ENCODE measurements at regions not wholly inside any gene's neighbourhood (a gene's known extent, or its start where the extent isn't known, plus 50 kb on each side); places are given as distances from the start of the nearest gene placed in this dataset.

DNA sequence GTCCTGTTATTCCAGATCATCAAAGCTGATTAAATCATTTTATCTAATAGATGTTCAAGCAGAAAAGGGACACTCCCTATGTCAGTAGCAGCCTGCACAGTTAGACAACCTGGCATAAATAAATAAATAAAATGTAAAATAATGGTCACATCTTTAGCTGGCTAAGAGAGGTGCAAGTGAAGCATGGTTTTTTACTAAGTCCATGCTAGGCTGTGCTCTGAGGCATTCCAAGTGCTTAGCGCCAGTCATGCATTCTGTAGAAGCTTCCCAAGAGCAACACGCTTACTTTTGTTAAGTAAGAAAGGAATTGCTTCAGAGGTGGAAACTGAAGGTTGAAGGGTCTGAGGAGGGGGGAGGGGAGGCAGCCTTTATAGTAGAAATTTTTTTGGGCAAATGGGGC, 351.2 kb downstream of the CDH2 start:
- no peak for DNase-seq

DNA sequence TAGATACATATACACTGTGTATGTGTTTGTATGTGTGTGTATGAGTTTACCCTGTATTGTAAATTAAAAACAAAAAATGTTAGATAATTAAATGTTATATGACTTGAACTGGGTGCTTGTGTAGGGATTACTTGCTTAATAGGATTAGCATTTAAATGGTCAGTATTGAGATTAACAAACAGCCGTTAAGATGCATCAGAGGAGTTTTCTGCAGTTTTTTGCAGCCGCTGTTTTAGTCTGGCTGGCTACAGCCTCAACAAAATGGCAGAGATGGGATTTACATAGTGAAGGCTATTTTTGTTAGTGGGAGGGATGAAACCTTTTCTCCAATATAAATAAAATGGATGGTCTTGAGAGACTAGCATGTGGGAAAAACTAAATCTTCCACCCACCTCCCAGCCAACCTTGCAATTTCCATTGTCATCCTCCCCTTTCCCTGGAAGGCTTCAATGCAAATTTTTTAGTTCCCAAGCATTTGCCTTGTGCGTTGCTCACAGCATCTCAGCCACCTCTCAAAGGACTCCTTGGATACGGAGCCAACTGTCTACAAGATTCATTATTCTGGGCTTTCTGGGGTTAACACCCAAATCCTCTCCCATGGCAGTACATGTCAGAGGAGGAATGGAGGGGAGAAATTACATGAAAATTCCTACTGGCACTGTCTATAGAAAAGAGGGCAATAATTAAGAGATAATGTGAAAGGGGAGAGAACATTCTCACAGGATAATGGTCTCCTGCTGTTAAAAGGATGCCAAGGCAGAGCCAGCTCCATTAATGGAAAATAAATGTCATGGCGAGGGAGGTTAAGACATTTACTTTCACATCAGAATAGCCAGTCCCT, 351.9 kb downstream of the CDH2 start:
- DNase-seq: no peak

DNA sequence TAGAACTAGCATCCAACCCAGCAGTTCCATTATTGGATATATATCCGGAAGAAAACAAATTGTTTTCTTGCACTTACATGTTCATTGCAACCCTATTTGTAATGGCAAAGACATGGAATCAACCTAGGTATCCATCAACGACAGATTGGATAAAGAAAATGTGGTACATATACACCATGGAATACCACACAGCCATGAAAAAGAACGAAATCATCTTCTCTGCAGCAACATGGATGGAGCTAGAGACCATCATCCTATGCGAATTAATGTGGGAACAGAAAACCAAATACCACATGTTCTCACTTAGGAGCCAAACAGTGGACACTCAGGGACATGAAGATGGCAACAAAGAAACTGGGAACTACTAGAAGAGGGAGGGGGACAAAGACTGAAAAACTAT, 352.7 kb downstream of the CDH2 start:
- DNase-seq: no peak

DNA sequence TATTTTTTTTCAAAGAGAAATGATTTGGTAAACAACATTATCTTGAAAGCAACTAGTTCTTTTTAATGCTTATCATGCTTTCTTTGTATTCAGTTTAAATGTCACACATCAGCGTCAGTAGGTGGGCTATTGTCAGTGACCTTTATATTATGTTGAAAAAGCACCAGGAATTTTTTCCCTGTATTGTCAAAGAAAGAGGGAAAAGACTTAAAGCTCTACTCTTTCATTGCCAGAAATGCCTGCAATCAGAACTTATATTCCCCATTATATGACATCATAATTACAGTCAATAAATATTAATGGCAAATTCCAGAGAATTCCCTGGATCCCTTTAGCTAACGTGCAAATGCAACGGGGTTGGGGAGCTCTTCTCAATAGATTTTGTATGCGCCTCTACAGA, 353.9 kb downstream of the CDH2 start:
- DNase-seq: no peak

DNA sequence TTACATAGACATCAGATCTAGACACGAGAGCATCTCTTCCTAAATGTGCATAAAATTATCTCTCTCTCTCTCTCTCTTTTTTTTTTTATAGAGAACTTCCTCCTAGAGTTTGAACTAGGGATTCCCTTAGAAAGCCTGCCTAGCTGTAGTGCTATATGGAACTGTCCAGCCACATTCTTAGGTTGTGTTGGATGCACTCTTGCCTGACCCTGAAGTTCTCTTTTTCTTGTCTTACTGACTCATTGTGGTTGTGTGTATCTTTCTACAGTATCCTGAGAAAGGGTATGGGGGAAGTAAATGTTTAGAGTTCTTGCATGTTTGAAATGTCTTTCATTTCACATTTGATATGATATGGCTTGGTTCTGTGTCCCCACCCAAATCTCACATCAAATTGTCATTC, 368.2 kb downstream of the CDH2 start:
- DNase-seq: no peak

GRCh38 chr18:27803957-27804356, 373.0 kb downstream of the CDH2 start:
- no peak for DNase-seq

GRCh38 chr18:27797484-27797883, 379.4 kb downstream of the CDH2 start:
- no peak for DNase-seq

- DNase-seq: no peak
These were observed 382.6 kb downstream of the CDH2 start for GRCh38 chr18:27794181-27794926.

GRCh38 chr18:27793013-27793785, 383.7 kb downstream of the CDH2 start:
- no peak for DNase-seq

- DNase-seq: no peak
These were observed 387.5 kb downstream of the CDH2 start for GRCh38 chr18:27789406-27789805.

DNA sequence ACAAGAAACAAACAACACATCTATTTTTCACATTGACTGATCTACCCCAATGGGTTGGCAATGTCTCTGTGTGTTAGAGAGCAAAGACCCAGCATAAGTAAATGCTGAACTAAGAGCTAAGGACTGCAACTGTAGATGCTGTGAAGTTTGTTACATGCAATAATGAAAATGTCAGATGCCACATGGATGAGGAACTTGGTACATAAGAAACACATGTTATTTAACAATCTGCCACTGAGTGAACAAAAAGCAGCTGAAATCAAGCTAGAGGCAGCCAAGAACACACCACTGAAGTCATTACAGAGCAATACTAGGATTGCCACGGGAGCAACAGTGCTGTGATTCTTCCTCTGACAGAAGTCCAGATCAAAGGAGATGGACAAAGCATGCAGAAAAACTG, 389.4 kb downstream of the CDH2 start:
- no peak for DNase-seq

DNA sequence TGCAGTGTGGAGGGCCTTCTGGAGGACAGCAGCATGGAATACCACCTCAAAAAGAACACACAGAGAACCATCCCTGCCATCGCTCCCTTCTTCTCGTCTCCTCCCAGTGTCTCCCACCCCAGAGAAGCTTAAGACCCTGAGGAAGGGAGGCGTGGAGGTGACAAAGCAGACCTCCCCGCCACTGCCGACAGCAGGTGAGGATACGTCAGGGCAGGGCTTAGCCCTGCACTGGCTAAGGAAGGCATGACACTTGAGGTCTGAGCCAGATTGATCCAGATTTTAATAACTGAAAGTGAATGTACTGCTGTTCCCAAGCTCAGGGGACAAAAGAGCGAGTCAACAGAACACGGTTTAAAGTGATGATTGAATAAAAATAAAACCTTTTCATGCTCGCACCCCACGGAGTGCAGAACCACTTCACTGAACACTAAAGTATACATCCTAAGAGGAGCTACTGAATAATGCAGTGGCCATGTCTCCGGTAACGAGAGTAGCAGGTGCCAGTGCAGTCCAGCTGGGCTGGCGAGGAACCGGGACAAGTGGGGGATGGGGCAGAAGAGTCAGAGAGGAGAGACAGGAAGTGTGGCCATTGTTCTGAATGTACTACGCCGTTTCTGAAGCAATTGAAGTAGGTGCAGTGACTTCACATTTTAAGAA, 391.0 kb downstream of the CDH2 start:
- no peak for DNase-seq

- DNase-seq: no peak
These were observed 396.7 kb downstream of the CDH2 start for GRCh38 chr18:27780061-27780745.

DNA sequence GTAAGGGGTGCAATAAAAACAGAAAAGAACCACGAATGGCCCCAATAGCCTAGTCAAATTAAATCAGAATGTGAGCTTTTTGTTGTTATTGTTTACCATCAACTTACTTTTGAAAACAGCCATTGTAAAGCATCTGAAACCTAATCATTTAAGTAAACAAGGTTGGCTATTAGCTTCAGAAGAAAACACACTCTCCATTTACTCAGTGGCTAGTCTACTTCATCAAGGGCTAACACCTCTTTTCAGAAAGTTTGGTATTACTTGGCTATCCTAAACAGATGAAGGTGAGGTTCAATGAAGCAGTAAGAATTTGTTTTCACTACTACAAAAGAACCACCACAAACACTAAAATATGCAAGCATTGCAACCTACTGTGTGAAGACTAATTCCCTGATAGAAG, 398.0 kb downstream of the CDH2 start:
- no peak for DNase-seq

GRCh38 chr18:27778441-27778840, 398.5 kb downstream of the CDH2 start:
- DNase-seq: no peak

DNA sequence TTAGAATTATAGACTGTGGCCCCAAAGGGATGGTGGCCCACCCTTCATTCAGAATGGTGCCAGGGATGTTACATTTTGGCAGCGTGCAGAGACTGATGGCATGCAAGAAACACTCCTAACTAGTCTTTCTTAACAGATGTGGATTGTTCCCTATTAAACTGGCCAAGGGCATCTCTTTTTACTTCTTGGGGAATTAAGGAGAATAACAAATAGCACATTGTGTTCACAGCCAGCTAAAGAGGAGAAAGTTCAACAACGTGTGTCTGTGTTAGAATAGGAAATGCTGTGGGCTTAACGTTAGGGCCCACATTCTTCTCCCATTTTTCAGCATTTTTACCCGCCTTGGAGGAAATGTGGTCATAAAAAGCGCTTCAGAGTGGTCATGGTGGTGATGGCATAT, 404.8 kb downstream of the CDH2 start:
- no peak for DNase-seq

- DNase-seq: no peak
These were observed 405.4 kb downstream of the CDH2 start for GRCh38 chr18:27771571-27771970.

- DNase-seq: no peak
These were observed 407.8 kb downstream of the CDH2 start for GRCh38 chr18:27769152-27769551.

DNA sequence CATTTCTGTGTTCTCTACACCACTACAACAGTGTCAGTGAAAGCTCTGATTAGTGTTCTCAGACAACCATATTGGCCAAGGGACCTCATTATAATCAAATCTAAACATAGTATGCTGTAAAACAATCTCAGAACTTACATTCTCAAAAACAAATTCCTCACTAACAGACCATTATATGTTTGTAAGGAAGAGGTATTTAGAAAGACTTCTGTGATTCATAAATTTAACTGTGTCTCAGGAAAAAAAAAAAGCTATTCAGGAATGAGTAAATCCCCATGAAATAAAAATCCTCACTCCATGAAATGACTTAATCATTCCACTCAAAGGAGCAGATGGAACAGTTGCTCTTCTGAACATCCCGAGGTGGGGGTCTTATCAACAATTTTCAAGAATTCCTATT, 413.0 kb downstream of the CDH2 start:
- DNase-seq: no peak

DNA sequence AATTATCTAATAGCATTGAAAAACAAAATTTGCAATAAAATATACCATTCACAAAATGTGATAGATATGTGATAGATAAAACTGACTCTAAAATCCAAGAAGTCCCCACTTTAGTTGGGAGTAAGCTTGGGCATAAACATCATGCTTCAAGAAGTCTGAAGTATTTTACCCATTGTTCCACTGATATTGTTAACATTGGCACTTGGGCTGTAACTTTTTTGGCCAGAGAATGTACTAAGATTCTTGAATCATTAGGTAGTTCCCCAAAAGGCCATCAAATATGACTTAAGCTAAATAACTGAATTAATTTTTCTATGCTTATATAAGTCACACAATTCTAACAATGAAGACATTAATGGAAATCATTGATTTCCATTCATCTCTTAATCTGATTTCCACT, 413.6 kb downstream of the CDH2 start:
- no peak for DNase-seq

DNA sequence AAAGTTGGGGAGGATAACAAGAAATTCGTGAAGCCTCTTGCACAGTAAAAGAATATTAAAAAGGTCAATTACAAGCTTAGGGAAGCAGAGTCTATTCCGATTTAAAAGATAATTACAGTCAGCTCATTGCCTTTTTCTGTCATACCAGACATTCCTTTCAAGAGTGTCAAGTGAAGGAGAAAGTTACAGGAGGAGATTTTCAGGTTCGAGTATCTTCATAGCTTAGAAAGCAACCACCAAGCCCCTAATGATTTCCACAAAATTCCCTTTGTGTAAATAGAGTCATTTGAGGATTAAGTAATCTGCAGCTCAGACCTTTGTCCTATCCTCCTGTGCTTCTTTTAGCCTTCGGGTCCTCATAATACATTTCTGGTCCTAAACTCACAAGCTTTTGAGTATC, 414.9 kb downstream of the CDH2 start:
- no peak for DNase-seq

GRCh38 chr18:27752944-27753343, 424.0 kb downstream of the CDH2 start:
- no peak for DNase-seq

GRCh38 chr18:27750923-27751322, 426.0 kb downstream of the CDH2 start:
- DNase-seq: no peak

Data from femur (tissue), 1 donor.